ENCODE measurements at regions not wholly inside any gene's neighbourhood (a gene's known extent, or its start where the extent isn't known, plus 50 kb on each side); places are given as distances from the start of the nearest gene placed in this dataset.

DNA sequence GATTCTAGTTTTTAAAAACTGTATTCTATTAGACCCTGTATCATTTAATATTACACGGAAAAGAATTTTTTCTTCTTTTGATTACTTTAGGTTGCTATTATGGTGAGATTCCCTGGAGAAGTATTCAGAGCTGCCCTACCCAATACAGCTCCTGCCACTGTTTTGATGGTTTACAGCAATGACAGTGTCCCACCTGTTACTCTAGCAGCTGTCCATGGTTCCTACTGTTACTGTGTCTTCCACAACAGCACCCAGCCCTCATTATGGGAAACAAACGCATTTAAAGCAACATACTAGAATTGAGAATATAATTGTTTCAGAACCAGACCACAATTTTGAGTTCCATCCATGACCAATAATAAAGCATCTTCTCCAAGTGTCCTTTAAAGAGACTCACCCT is 450.7 kb downstream of the SHQ1 start:
- no peaks in the 10 kb centered on the region for H3K27me3 ChIP-seq (replicated peaks; ENCODE audit: control insufficient read depth, insufficient read depth, low read length)
- H3K36me3 ChIP-seq (ENCODE audit: control insufficient read depth, insufficient read depth, low read length), result no peaks in the 10 kb centered on the region
- no peak for DNase-seq (ENCODE audit: extremely low read depth, insufficient read length)
- H3K4me3 ChIP-seq (replicated peaks; ENCODE audit: low read depth, low read length), result no peak overlapping the region
- TF ChIP-seq, protein P1, sequence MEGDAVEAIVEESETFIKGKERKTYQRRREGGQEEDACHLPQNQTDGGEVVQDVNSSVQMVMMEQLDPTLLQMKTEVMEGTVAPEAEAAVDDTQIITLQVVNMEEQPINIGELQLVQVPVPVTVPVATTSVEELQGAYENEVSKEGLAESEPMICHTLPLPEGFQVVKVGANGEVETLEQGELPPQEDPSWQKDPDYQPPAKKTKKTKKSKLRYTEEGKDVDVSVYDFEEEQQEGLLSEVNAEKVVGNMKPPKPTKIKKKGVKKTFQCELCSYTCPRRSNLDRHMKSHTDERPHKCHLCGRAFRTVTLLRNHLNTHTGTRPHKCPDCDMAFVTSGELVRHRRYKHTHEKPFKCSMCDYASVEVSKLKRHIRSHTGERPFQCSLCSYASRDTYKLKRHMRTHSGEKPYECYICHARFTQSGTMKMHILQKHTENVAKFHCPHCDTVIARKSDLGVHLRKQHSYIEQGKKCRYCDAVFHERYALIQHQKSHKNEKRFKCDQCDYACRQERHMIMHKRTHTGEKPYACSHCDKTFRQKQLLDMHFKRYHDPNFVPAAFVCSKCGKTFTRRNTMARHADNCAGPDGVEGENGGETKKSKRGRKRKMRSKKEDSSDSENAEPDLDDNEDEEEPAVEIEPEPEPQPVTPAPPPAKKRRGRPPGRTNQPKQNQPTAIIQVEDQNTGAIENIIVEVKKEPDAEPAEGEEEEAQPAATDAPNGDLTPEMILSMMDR (IDR thresholded peaks at IDR 0.05; ENCODE audit: insufficient read depth, low read length, poor library complexity, severe bottlenecking), result no peak

DNA sequence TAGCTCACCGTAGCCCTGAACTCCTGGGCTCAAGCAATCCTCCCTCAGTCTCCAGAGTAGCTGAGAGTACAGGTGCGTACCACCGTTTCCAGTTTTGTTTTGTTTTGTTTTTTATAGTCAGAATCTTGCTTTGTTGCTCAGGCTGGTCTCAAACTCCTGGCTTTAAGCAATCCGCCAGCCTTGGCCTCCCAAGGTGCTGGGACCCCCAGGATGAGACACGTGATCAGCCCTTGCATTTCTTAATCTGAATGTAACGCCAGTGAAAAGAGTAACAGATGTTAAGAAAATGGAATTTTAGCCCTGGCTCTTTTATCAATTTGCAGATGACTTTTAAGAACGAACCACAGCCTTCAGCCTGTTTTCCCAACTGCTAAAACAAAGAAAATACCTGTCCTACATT is 451.3 kb downstream of the SHQ1 start:
- no peaks in the 10 kb centered on the region for H3K36me3 ChIP-seq (ENCODE audit: control insufficient read depth, insufficient read depth, low read length)
- H3K27me3 ChIP-seq (replicated peaks; ENCODE audit: control insufficient read depth, insufficient read depth, low read length), result no peaks in the 10 kb centered on the region
- TF ChIP-seq, protein P1 (IDR thresholded peaks at IDR 0.05; ENCODE audit: insufficient read depth, low read length, poor library complexity, severe bottlenecking), result no peak
- H3K4me3 ChIP-seq (replicated peaks; ENCODE audit: low read depth, low read length), result no peak overlapping the region
- no peak for DNase-seq (ENCODE audit: extremely low read depth, insufficient read length)

DNA sequence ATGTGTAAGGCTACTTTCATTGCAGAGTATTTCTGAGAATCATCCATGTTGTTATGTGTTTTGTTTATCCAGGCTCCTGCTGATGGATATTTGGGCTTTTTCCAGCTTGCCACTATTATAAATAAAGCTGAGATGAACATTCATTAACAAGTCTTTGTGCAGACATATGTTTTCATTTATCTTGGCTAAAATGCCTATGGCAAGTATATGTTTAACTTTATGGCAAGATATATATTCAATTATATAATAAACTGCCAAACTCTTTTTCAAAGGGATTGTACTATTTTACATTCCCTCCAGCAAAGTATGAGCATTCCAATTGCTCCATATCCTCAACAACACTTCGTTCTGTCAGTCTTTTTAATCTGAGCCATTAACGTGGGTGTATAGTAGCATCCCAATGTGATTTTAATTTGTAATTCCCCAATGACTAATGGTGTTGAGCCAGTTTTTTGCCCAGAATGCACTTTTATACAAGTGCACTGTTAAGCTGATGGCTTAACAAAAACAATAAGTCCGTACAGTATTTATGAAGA is 452.4 kb downstream of the SHQ1 start:
- Histone ChIP-seq H3K27me3 (replicated peaks; ENCODE audit: control insufficient read depth, insufficient read depth, low read length) (no peaks in the 10 kb centered on the region), H3K36me3 (ENCODE audit: control insufficient read depth, insufficient read depth, low read length) (no peaks in the 10 kb centered on the region), H3K4me3 (replicated peaks; ENCODE audit: low read depth, low read length) (no peak overlapping the region)
- TF ChIP-seq, protein P1 (IDR thresholded peaks at IDR 0.05; ENCODE audit: insufficient read depth, low read length, poor library complexity, severe bottlenecking), result no peak
- no peak for DNase-seq (ENCODE audit: extremely low read depth, insufficient read length)

DNA sequence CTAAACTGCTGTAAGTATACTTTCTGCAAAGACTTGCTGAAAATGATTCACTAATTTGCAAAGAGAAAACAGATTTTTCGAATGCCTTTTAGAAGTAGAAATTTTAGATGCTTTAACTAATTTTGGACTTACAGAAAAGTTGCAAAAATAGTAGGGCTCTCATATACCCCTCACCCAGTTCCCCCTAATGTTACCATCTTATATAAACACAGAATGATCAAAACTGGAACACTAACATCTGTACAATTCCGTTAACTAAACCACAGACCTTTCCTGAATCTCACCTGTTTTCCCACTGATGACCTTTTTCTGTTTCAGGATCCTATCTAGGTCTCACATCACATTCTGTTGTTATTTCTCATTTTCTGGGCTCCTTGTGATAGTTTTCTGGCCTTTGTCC is 454.8 kb downstream of the SHQ1 start:
- TF ChIP-seq, protein P1 (IDR thresholded peaks at IDR 0.05; ENCODE audit: insufficient read depth, low read length, poor library complexity, severe bottlenecking), result no peak
- H3K36me3 ChIP-seq (ENCODE audit: control insufficient read depth, insufficient read depth, low read length), result no peaks in the 10 kb centered on the region

DNA sequence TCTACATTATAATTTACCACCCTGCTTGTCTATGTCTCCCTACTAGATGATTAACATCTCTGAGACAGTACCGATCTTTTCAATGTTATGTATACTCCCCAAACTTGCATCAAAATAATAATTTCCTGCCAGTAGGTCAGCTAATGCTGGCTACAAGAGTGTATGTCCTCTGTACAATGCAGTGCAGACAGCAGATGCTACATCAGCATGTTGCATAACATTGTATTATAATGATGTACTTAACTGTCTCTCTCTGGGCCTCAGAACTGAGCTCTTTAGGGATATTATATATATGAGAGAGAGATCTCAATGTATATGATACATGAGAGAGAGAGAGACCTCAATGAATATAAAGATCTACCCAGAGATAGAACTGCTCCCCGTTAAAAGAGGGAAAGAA is 456.6 kb downstream of the SHQ1 start:
- no peak for DNase-seq (ENCODE audit: extremely low read depth, insufficient read length)
- TF ChIP-seq, protein P1 (IDR thresholded peaks at IDR 0.05; ENCODE audit: insufficient read depth, low read length, poor library complexity, severe bottlenecking), result no peak
- Histone ChIP-seq H3K27me3 (replicated peaks; ENCODE audit: control insufficient read depth, insufficient read depth, low read length) (no peaks in the 10 kb centered on the region), H3K4me3 (replicated peaks; ENCODE audit: low read depth, low read length) (no peak overlapping the region), H3K36me3 (ENCODE audit: control insufficient read depth, insufficient read depth, low read length) (no peaks in the 10 kb centered on the region)

More for the DNA sequence above, 454.8 kb downstream of the SHQ1 start:
- no peak for DNase-seq (ENCODE audit: extremely low read depth, insufficient read length)
- H3K27me3 ChIP-seq (replicated peaks; ENCODE audit: control insufficient read depth, insufficient read depth, low read length), result no peaks in the 10 kb centered on the region
- no peak overlapping the region for H3K4me3 ChIP-seq (replicated peaks; ENCODE audit: low read depth, low read length)

DNA sequence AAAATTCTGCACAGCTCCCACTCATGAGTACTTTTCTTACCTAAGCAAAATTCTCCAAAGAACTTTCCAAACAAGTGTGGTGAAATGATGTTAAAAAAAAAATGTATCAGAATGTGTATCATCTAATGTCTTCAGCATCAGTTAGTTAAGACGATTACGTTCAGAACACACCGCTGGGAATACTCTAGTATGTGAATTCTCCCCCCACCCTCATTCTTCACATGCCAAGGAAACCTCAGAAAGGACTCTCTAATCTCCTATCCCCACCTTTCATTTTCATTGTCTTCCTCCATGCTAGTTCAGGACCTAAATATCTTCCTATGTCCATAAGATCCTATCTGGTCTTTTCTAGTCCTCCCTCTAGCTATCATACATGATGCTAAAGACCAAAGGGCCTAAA is 457.4 kb downstream of the SHQ1 start:
- Histone ChIP-seq H3K36me3 (ENCODE audit: control insufficient read depth, insufficient read depth, low read length) (no peaks in the 10 kb centered on the region), H3K27me3 (replicated peaks; ENCODE audit: control insufficient read depth, insufficient read depth, low read length) (no peaks in the 10 kb centered on the region), H3K4me3 (replicated peaks; ENCODE audit: low read depth, low read length) (no peak overlapping the region)
- TF ChIP-seq, protein P1 (IDR thresholded peaks at IDR 0.05; ENCODE audit: insufficient read depth, low read length, poor library complexity, severe bottlenecking), result no peak
- DNase-seq (ENCODE audit: extremely low read depth, insufficient read length), result no peak
